AG09309 (cell line): ENCODE measurements at regions not wholly inside any gene's neighbourhood (a gene's known extent, or its start where the extent isn't known, plus 50 kb on each side); places are given as distances from the start of the nearest gene placed in this dataset.

Source experiments
- DNase-seq: peaks from one replicate; pipeline ENCODE4 v3.0.0-alpha.2; 2010; ENCODE audit warnings: low read depth
- H3K4me3 ChIP-seq: 2 replicates; pipeline ENCODE4 v1.5.1; 2011; ENCODE audit warnings: mild to moderate bottlenecking, low read depth, low read length, moderate library complexity; ENCODE audit not compliant: control insufficient read depth
- CTCF ChIP-seq: IDR thresholded peaks from 2 replicates; pipeline ENCODE4 v1.5.1; 2011; ENCODE audit warnings: mild to moderate bottlenecking, low read depth, low read length, inconsistent platforms; ENCODE audit not compliant: insufficient read depth, control insufficient read depth; ENCODE audit errors: missing control alignments

GRCh38 chr4:43264730-43265129 is 372.2 kb downstream of the GRXCR1 start:
- no peak for TF ChIP-seq CTCF
- no peak overlapping the region for H3K4me3 ChIP-seq
- DNase-seq, result no peak

- DNase-seq, result no peak
- no peak for TF ChIP-seq CTCF
- H3K4me3 ChIP-seq, result no peak overlapping the region
Observed at GRCh38 chr4:43271946-43272345, 379.4 kb downstream of the GRXCR1 start.

GRCh38 chr4:43274376-43274775 is 381.9 kb downstream of the GRXCR1 start:
- H3K4me3 ChIP-seq, result no peak overlapping the region
- no peak for TF ChIP-seq CTCF
- no peak for DNase-seq

- no peak for TF ChIP-seq CTCF
- no peak overlapping the region for H3K4me3 ChIP-seq
- DNase-seq, result no peak
Observed at GRCh38 chr4:43275779-43276178, 383.3 kb downstream of the GRXCR1 start.

GRCh38 chr4:43276321-43276720 is 383.8 kb downstream of the GRXCR1 start:
- no peak for TF ChIP-seq CTCF
- H3K4me3 ChIP-seq, result no peak overlapping the region
- DNase-seq, result no peak

GRCh38 chr4:43277003-43277402 is 384.5 kb downstream of the GRXCR1 start:
- TF ChIP-seq CTCF, result no peak

GRCh38 chr4:43282534-43282933 is 390.0 kb downstream of the GRXCR1 start:
- DNase-seq, result no peak
- H3K4me3 ChIP-seq, result no peak overlapping the region
- TF ChIP-seq CTCF, result no peak

More at GRCh38 chr4:43277003-43277402, 384.5 kb downstream of the GRXCR1 start:
- H3K4me3 ChIP-seq, result no peak overlapping the region
- DNase-seq, result no peak
